Mesothelial cell of epicardium (in vitro differentiated cells): ENCODE measurements at regions not wholly inside any gene's neighbourhood (a gene's known extent, or its start where the extent isn't known, plus 50 kb on each side); places are given as distances from the start of the nearest gene placed in this dataset.

Experiments used
- DNase-seq, 2 experiments: peaks; one replicate each; pipeline ENCODE4 v3.0.0; 2021; ENCODE audit warnings: low spot score in 2 of 2; ENCODE audit not compliant: unreplicated experiment in 2 of 2
- H3K27ac Mint-ChIP-seq: 2 replicates; pipeline ENCODE4 v1.8.0; 2021; ENCODE audit warnings: mixed read lengths
- H3K27me3 Mint-ChIP-seq: 2 replicates; pipeline ENCODE4 v1.8.0; 2021; ENCODE audit warnings: low read depth, mixed read lengths
- H3K36me3 Mint-ChIP-seq: 2 replicates; pipeline ENCODE4 v1.8.0; 2021; ENCODE audit warnings: mixed read lengths
- H3K4me1 Mint-ChIP-seq: 2 replicates; pipeline ENCODE4 v1.8.0; 2021; ENCODE audit warnings: mixed read lengths
- H3K4me3 Mint-ChIP-seq: 2 replicates; pipeline ENCODE4 v1.8.0; 2021; ENCODE audit warnings: mild to moderate bottlenecking, moderate library complexity, mixed read lengths
- H3K9me3 Mint-ChIP-seq: 2 replicates; pipeline ENCODE4 v1.8.0; 2021; ENCODE audit warnings: mixed read lengths
- TF ChIP-seq, protein P1 (sequence below): fragments of 200-600 bp; sonication (generic); IDR thresholded peaks from one replicate; pipeline ENCODE4 v1.5.0; 2021; ENCODE audit warnings: antibody characterized with exemption; ENCODE audit not compliant: unreplicated experiment

DNA sequence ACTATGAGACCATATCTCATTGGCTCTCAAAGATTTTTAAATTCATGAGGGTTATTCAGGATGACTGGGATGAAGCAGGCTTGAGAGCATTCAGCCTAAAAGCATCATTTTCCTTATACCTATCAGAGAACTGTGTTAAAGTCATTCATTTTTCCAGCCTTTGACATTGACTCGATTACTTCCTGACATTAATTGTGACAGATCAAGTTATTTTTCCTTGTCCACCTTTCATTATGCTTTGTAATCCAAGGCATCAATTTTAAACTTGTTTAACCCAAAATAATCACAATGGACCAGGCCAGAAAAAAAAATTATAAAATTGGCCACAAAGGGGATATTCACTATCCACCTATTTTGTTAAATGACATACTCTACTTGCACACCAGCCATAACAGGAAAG is 1606.8 kb upstream of the PIK3C3 start:
- H3K27me3 Mint-ChIP-seq: peaks cover 8% of the 10 kb centered on the region
- H3K4me1 Mint-ChIP-seq: no peaks in the 10 kb centered on the region
- H3K9me3 Mint-ChIP-seq: no peaks in the 10 kb centered on the region
- H3K4me3 Mint-ChIP-seq: no peak overlapping the region
- H3K36me3 Mint-ChIP-seq: no peaks in the 10 kb centered on the region
- TF ChIP-seq, protein P1, sequence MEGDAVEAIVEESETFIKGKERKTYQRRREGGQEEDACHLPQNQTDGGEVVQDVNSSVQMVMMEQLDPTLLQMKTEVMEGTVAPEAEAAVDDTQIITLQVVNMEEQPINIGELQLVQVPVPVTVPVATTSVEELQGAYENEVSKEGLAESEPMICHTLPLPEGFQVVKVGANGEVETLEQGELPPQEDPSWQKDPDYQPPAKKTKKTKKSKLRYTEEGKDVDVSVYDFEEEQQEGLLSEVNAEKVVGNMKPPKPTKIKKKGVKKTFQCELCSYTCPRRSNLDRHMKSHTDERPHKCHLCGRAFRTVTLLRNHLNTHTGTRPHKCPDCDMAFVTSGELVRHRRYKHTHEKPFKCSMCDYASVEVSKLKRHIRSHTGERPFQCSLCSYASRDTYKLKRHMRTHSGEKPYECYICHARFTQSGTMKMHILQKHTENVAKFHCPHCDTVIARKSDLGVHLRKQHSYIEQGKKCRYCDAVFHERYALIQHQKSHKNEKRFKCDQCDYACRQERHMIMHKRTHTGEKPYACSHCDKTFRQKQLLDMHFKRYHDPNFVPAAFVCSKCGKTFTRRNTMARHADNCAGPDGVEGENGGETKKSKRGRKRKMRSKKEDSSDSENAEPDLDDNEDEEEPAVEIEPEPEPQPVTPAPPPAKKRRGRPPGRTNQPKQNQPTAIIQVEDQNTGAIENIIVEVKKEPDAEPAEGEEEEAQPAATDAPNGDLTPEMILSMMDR: no peak
- no peak for DNase-seq
- no peak overlapping the region for H3K27ac Mint-ChIP-seq

GRCh38 chr18:40347261-40347660 is 1607.8 kb upstream of the PIK3C3 start:
- H3K27ac Mint-ChIP-seq: no peak overlapping the region
- TF ChIP-seq, protein P1: no peak
- H3K4me3 Mint-ChIP-seq: no peak overlapping the region
- no peaks in the 10 kb centered on the region for H3K36me3 Mint-ChIP-seq
- no peaks in the 10 kb centered on the region for H3K9me3 Mint-ChIP-seq
- DNase-seq: no peak
- H3K4me1 Mint-ChIP-seq: no peaks in the 10 kb centered on the region
- peaks cover 6% of the 10 kb centered on the region for H3K27me3 Mint-ChIP-seq

DNA sequence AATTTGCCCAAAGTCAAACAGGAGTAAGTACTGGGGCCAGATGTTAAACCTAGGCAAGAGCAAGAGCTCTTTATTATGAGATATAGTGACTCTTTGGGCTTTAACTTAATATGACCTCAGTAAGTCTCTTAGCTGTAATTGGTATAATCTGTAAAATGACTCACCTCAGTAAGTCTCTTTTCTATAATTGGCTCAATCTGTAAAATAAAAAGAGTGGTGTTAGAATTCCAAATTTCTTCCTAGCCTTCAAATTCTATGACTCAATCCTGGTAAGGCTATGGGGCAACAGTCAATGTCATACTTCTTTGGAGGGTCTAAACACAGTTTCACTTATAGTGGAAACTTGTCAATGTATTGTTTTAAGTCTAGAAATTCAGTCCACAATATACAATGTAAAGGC is 1608.9 kb upstream of the PIK3C3 start:
- Mint-ChIP-seq H3K36me3 (no peaks in the 10 kb centered on the region), H3K4me3 (no peak overlapping the region), H3K9me3 (no peaks in the 10 kb centered on the region), H3K4me1 (no peaks in the 10 kb centered on the region), H3K27me3 (peaks cover 3% of the 10 kb centered on the region), H3K27ac (no peak overlapping the region)
- no peak for DNase-seq
- TF ChIP-seq, protein P1: no peak

DNA sequence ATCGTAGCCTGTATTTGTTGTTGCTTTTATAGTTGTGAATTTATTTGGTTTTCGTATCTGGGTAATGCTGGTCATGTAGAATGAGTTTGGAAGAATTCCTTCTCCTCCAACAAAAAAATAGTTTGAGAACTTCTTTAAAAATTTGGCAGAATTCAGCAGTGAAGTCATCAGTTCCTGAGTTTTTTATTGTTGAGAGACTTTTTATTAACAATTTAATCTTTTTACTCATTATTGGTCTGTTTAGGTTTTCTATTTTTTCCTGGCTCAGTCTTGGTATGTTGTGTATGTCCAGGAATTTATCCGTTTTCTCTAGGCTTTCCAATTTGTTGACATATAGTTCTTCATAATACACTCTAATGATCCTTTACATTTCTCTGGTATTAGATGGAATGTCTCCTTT is 1613.3 kb upstream of the PIK3C3 start:
- H3K4me1 Mint-ChIP-seq: no peaks in the 10 kb centered on the region
- no peak for DNase-seq
- no peak overlapping the region for H3K27ac Mint-ChIP-seq
- H3K27me3 Mint-ChIP-seq: no peaks in the 10 kb centered on the region
- TF ChIP-seq, protein P1: no peak
- no peak overlapping the region for H3K4me3 Mint-ChIP-seq
- no peaks in the 10 kb centered on the region for H3K9me3 Mint-ChIP-seq
- H3K36me3 Mint-ChIP-seq: no peaks in the 10 kb centered on the region

DNA sequence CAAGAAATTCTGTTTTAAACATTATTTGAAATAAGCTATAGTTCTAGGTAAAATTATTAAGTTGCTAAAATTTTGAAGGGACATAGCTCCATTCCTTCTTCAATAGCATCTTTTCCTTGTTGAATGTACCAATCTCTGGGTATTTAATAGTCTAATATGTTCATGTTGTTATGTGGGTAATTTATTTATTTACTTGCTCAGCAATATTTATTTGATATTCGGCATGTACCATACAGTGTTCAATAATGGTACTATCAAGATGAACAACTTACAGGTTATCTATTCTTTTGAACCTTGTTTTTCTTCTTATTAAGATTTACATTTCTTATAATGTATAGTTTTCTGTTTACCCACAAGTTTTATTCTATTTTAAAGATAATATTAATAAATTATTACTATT is 1616.8 kb upstream of the PIK3C3 start:
- Mint-ChIP-seq H3K4me1 (no peaks in the 10 kb centered on the region), H3K27ac (no peak overlapping the region), H3K27me3 (no peaks in the 10 kb centered on the region), H3K4me3 (no peak overlapping the region), H3K9me3 (peaks cover 20% of the 10 kb centered on the region), H3K36me3 (no peaks in the 10 kb centered on the region)
- DNase-seq: no peak
- TF ChIP-seq, protein P1: no peak

- TF ChIP-seq, protein P1: no peak
- peaks cover 8% of the 10 kb centered on the region for H3K9me3 Mint-ChIP-seq
- no peaks in the 10 kb centered on the region for H3K27me3 Mint-ChIP-seq
- no peak overlapping the region for H3K27ac Mint-ChIP-seq
- no peak overlapping the region for H3K4me3 Mint-ChIP-seq
- no peaks in the 10 kb centered on the region for H3K4me1 Mint-ChIP-seq
- no peak for DNase-seq
- H3K36me3 Mint-ChIP-seq: no peaks in the 10 kb centered on the region
Measured at GRCh38 chr18:40326985-40327384, 1628.0 kb upstream of the PIK3C3 start.
